Mucosa of stomach (tissue), 1 donor: ENCODE measurements at regions not wholly inside any gene's neighbourhood (a gene's known extent, or its start where the extent isn't known, plus 50 kb on each side); places are given as distances from the start of the nearest gene placed in this dataset.

Experiments
- H3K27me3 ChIP-seq: one replicate; pipeline ENCODE4 v1.7.0; 2013; ENCODE audit warnings: mild to moderate bottlenecking, low read length; ENCODE audit not compliant: control insufficient read depth, insufficient read depth
- H3K36me3 ChIP-seq: one replicate; pipeline ENCODE4 v1.7.0; 2013; ENCODE audit warnings: low read length; ENCODE audit not compliant: control insufficient read depth, insufficient read depth
- H3K4me1 ChIP-seq: one replicate; pipeline ENCODE4 v1.7.0; 2013; ENCODE audit warnings: mild to moderate bottlenecking, low read length; ENCODE audit not compliant: control insufficient read depth, insufficient read depth
- H3K4me3 ChIP-seq: one replicate; pipeline ENCODE4 v1.7.0; 2013; ENCODE audit warnings: low read length
- H3K9ac ChIP-seq: one replicate; pipeline ENCODE4 v1.7.0; 2013; ENCODE audit warnings: mild to moderate bottlenecking, low read length, moderate library complexity
- H3K9me3 ChIP-seq: one replicate; pipeline ENCODE4 v1.7.0; 2013; ENCODE audit warnings: mild to moderate bottlenecking, low read length, moderate library complexity; ENCODE audit not compliant: control insufficient read depth
- donor health status: Pancreatic carcinoma.

DNA sequence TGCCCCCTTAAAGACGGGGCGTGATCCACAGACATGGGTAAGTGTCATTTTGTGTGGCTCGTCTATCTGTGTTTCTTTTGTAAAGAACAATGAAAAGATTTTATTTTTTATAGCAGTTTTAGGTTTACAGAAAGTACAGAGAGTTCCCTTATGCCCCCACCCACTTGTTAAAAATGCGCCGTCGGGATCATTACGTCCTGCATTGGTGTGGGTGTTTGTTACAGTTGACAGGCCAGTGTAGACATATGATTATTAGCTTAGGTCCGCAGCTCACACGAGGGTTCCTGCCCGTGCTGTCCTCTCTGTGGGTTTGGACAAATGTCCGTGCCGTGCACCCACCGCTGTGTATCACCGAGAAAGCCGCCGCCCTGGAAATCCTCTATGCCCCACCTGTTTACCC lies 50.5 kb downstream of the RGS12 start:
- Histone ChIP-seq H3K4me3 (no peak overlapping the region), H3K9ac (no peak overlapping the region), H3K9me3 (no peaks in the 10 kb centered on the region), H3K4me1 (no peaks in the 10 kb centered on the region), H3K27me3 (no peaks in the 10 kb centered on the region), H3K36me3 (no peaks in the 10 kb centered on the region)

DNA sequence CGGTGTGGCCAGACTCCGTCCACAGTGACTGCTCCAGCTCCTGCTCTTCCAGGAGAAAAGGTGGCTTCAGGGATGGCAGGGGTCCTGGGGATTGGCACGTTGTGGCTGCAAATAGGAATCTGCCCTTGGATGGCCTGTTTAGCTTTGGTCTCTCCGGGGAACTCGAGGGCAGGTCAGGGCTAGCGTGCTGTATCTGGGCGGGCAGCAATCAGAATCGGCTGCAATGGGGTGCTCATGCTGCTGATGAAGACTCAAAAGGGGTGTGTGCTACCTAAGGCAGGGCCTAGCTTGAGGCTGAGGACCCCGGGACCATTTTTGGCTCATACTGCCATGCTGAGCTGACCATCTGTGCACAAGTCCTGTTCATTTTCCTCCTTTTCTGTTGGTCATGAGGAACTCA lies 51.3 kb downstream of the RGS12 start:
- H3K9me3 ChIP-seq = no peaks in the 10 kb centered on the region
- H3K4me3 ChIP-seq = no peak overlapping the region
- H3K4me1 ChIP-seq = no peaks in the 10 kb centered on the region
- H3K27me3 ChIP-seq = no peaks in the 10 kb centered on the region
- no peak overlapping the region for H3K9ac ChIP-seq
- no peaks in the 10 kb centered on the region for H3K36me3 ChIP-seq

DNA sequence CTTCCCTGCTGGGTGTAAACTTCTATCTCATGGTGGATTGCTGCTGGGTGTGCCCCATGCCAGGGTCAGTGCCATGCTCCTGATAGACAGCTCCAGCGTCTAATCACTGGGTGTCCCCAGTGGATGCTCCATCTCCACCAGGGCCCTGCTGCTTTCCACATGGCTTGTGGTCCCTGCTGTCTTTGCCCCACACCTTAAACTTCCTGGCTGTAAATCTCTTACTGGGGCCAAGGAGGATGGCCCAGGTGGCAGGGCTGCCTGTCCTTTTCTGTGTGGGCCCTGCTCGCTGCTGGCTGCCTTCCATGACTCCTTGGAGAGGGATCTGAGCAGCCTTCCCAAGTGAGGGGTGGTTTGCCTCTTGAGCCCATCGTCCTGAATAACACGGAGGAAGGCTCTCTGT lies 51.8 kb downstream of the RGS12 start:
- Histone ChIP-seq H3K36me3 (no peaks in the 10 kb centered on the region), H3K4me1 (no peaks in the 10 kb centered on the region), H3K27me3 (no peaks in the 10 kb centered on the region), H3K4me3 (no peak overlapping the region), H3K9me3 (no peaks in the 10 kb centered on the region), H3K9ac (no peak overlapping the region)

DNA sequence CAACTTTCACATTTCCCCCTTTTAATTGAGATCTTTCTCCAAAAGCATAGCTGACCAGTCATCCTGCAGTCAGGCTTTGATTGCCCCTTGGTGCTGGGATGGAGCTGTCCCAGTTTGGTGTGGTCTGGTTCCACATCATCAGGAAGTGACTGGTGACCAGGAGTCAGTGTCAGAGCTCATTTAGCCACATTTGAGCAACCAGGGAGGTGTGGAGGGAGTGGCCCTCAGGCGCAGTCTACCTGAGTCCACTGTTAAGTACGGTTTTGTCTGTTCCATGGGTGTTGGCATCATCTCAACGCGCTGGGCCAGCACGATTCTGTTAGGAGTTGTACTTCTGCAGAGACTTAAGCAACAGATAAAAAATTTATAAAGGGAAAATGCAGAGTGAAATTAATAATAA lies 52.6 kb downstream of the RGS12 start:
- no peaks in the 10 kb centered on the region for H3K4me1 ChIP-seq
- no peaks in the 10 kb centered on the region for H3K27me3 ChIP-seq
- no peak overlapping the region for H3K9ac ChIP-seq
- no peaks in the 10 kb centered on the region for H3K36me3 ChIP-seq
- H3K4me3 ChIP-seq = no peak overlapping the region
- no peaks in the 10 kb centered on the region for H3K9me3 ChIP-seq

DNA sequence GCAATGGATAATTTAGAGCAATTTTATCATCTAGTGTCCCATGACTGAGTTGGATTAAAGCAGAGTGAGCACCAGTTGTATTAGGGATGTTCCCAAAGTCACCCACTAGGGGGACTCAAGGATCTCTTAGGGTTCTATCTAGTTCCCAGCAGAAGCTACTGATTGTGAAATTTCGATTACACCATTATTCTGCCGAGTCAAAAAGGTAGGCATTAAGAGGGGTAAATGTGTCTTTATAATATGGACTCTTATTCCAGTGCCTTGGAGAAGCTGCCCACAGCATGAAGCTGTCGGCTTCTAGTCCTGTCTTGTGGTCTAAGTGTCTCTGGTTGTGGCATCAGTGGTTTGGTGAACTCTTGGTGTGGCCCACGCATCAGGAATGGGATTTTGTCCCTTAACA lies 53.3 kb downstream of the RGS12 start:
- Histone ChIP-seq H3K36me3 (no peaks in the 10 kb centered on the region), H3K9me3 (no peaks in the 10 kb centered on the region), H3K9ac (no peak overlapping the region), H3K27me3 (no peaks in the 10 kb centered on the region), H3K4me1 (no peaks in the 10 kb centered on the region), H3K4me3 (no peak overlapping the region)

DNA sequence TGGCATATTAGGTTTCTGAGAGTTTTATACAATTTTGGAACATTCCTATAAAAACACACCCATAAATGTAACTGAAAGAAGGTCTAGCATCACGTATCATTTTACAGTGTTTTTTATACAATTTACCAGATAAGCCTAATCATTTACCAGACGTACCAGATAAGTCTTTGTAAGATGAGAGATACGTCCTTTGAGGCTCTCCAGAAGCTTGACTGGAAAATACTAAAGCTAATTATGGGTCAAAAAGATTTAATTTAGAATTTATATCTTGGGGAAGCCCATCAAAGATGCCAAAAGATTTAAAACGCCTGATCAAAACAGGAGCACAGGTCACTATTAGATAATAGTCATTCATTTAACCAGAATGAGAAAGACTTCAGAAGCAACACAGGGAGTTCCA lies 55.0 kb downstream of the RGS12 start:
- Histone ChIP-seq H3K36me3 (no peaks in the 10 kb centered on the region), H3K27me3 (no peaks in the 10 kb centered on the region), H3K4me3 (no peak overlapping the region), H3K9me3 (no peaks in the 10 kb centered on the region), H3K4me1 (no peaks in the 10 kb centered on the region), H3K9ac (no peak overlapping the region)

DNA sequence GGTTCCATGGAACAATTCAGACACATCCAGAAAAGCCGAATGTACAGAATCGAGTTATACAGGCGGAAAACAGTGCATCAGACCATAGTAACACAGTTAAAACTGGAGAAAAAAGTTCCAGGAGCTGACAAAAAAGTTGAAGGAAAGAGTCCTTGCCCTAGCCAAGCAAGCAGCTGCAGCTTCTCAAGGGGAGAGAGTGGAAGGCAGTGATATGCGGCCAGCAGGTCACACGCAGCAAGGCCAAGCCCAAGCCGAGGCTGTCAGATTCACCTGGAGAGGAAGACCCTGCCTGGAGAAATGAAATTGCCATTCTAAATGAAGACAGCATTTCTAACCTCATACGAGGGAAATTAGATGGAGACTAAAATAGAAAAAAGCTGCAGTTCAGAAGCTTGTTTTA lies 55.8 kb downstream of the RGS12 start:
- Histone ChIP-seq H3K4me3 (no peak overlapping the region), H3K36me3 (no peaks in the 10 kb centered on the region), H3K9ac (no peak overlapping the region), H3K9me3 (no peaks in the 10 kb centered on the region), H3K27me3 (no peaks in the 10 kb centered on the region), H3K4me1 (no peaks in the 10 kb centered on the region)

DNA sequence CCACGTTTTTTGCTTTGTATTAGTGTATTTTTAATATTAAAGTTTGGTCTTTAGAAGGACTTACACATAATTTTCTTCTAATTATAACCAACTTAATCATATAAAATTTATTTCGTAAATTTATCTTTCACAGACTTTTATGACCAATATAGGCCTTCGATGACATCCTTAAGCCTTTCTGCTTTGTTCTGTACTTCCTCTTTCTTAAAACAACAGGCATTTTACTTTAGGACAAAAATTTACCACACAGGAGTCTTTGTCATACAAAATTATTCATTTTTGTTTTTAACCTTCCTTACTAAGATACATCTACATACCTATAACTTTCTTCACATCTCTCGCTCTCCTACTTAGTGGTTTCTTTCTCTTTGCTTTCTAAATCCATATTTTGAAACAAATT lies 56.3 kb downstream of the RGS12 start:
- no peaks in the 10 kb centered on the region for H3K36me3 ChIP-seq
- no peak overlapping the region for H3K9ac ChIP-seq
- H3K4me3 ChIP-seq = no peak overlapping the region
- H3K4me1 ChIP-seq = no peaks in the 10 kb centered on the region
- H3K9me3 ChIP-seq = no peaks in the 10 kb centered on the region
- H3K27me3 ChIP-seq = no peaks in the 10 kb centered on the region

DNA sequence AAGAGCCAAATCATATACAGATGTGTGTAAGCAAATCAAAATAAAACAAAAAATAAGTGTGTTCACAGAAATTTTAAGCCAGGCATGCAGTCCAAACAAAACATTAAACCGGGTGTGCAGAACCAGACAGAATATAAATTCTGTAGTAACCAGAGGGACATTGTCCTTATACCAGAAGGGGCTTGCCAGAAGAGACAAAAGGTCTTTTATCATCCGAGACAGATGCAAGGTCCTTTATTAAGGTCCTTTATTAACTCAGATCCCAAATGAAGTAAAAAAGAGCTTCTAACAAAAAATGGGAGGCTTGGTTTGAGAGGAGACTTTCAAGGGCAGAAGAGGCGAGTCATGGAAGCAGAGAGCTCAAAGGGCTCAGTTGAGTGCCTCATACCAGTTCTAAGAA lies 59.2 kb downstream of the RGS12 start:
- Histone ChIP-seq H3K36me3 (no peaks in the 10 kb centered on the region), H3K4me3 (no peak overlapping the region), H3K27me3 (no peaks in the 10 kb centered on the region), H3K4me1 (no peaks in the 10 kb centered on the region), H3K9me3 (no peaks in the 10 kb centered on the region), H3K9ac (no peak overlapping the region)

DNA sequence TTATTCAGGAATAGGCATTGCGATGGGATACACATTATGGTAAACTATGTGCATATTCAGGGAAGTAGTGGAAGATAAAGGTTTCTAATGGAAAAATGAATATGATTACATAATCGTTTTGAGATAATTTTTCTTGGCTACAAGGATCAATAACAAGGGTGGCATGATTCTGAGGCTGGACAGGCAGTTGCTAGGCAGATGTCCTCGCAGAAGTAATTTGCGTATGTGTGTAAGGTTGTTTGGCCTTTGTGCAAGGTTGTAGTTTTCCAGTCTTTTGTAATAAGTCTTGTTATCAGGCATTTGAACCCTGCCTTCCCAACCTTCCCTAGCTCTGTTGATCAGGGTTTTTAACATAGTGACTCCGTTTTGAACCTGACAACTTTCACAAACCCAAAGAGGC lies 59.7 kb downstream of the RGS12 start:
- H3K4me3 ChIP-seq = no peak overlapping the region
- H3K9ac ChIP-seq = no peak overlapping the region
- no peaks in the 10 kb centered on the region for H3K9me3 ChIP-seq
- H3K27me3 ChIP-seq = no peaks in the 10 kb centered on the region
- no peaks in the 10 kb centered on the region for H3K36me3 ChIP-seq
- H3K4me1 ChIP-seq = no peaks in the 10 kb centered on the region

DNA sequence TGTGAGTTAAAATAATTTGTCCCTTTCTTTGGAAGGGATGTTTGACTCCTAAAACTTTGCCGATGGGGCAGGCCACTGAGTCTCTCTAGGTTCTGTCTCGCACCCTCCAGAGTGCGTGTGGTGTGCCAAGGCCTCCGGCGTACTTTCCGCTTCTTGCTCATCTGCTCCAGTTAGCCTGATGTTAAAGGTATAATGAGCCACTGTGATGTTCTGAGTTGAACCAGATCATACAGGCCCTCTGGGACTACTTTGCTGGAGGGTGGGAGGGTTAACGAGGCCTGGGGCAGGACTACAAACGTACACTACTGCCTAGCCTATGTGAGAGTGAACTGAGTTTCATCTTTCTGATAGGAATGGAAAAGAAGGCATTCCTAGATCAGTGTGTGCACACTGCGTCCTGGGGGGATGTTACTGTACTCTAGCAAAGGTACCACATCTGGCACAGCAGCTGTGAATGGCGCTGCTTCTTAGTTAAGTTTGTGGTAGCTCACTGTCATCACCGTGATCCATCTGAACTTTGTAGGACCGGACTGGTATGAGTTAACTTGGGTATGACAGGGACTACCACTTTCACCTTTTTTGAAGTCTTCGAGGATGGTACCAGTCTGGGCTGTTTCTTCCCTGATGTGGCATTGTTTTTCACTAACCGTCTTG lies 60.2 kb downstream of the RGS12 start:
- Histone ChIP-seq H3K9ac (no peak overlapping the region), H3K9me3 (no peaks in the 10 kb centered on the region), H3K27me3 (no peaks in the 10 kb centered on the region), H3K4me1 (no peaks in the 10 kb centered on the region), H3K4me3 (no peak overlapping the region), H3K36me3 (no peaks in the 10 kb centered on the region)

DNA sequence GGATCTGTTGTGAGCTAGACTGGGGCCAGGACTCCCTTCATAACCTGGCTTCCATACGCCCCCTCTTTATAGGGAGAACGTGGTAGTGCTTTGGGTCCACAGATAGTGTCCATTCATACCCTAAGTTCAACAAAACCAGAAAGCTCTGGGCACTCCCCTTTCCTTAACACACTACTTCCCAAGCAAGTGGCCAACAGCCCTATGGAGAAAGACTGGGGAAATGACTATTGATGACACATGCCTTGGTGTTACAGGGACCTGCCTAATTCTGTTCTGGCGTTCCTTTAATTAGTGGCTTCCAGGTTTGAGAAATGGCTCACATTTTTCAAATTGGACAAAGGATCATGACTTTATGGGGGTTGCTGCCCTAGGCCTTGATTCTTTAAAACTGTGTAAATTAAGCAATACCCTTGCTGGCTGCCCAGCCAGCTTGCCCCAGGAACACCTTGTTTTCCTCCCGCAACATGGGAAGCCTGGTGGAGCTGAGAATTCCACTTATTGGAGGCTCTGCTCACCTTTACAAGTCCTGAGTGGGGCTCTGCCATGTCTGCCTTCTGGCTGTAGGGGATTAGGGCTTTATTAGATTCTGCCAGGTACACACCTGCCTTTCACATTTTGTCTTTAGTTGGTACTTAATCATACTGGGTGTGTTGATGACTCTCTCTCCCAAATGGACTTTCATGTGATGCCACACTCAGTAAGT lies 61.1 kb downstream of the RGS12 start:
- Histone ChIP-seq H3K9ac (no peak overlapping the region), H3K27me3 (no peaks in the 10 kb centered on the region), H3K4me1 (no peaks in the 10 kb centered on the region), H3K36me3 (no peaks in the 10 kb centered on the region), H3K4me3 (no peak overlapping the region), H3K9me3 (no peaks in the 10 kb centered on the region)

DNA sequence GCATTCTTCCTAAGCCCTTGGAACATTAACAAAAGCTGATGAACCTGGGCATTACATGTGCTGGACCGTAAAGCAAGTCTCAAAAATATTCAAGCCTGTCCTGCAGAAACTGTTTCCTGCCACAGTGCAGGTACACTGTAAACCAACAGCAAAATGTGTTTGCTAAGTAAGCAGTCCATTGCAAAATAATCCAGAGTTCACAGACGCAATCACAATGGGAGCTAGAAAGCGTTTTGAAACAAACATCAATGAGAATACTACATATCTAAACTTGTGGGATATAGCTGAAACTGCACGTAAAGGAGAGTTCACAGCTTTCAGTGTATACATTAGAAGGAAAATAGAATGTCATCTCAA lies 61.6 kb downstream of the RGS12 start:
- H3K36me3 ChIP-seq = no peaks in the 10 kb centered on the region

More for the DNA sequence above, 61.6 kb downstream of the RGS12 start:
- H3K27me3 ChIP-seq = no peaks in the 10 kb centered on the region
- H3K9ac ChIP-seq = no peak overlapping the region
- H3K4me3 ChIP-seq = no peak overlapping the region
- no peaks in the 10 kb centered on the region for H3K4me1 ChIP-seq
- no peaks in the 10 kb centered on the region for H3K9me3 ChIP-seq
